Neural progenitor cell (in vitro differentiated cells): ENCODE measurements at regions not wholly inside any gene's neighbourhood (a gene's known extent, or its start where the extent isn't known, plus 50 kb on each side); places are given as distances from the start of the nearest gene placed in this dataset.

Experiments used
- DNase-seq: peaks from one replicate; pipeline ENCODE4 v3.0.0-alpha.2; 2016; ENCODE audit warnings: low spot score
- H2AFZ ChIP-seq: fragments of 200-600 bp; sonication (generic); replicated peaks from 2 replicates; pipeline ENCODE4 v1.6.1; 2016; ENCODE audit warnings: antibody characterized with exemption
- H3F3A ChIP-seq: fragments of 200-600 bp; sonication (generic); 2 replicates; pipeline ENCODE4 v1.6.1; 2016; ENCODE audit warnings: antibody characterized with exemption, low read depth
- H3K27ac ChIP-seq: fragments of 200-600 bp; sonication (generic); 2 replicates; pipeline ENCODE4 v1.5.1; 2016; ENCODE audit warnings: mild to moderate bottlenecking
- H3K27me3 ChIP-seq: fragments of 200-600 bp; sonication (generic); 2 replicates; pipeline ENCODE4 v1.6.1; 2016; ENCODE audit warnings: mild to moderate bottlenecking, moderate library complexity
- H3K36me3 ChIP-seq: fragments of 200-600 bp; sonication (generic); 2 replicates; pipeline ENCODE4 v1.5.1; 2016
- H3K4me1 ChIP-seq: fragments of 200-600 bp; sonication (generic); 2 replicates; pipeline ENCODE4 v1.6.1; 2016; ENCODE audit warnings: mixed run types
- H3K4me2 ChIP-seq: fragments of 200-600 bp; sonication (generic); 2 replicates; pipeline ENCODE4 v1.6.1; 2016
- H3K4me3 ChIP-seq: fragments of 200-600 bp; sonication (generic); 2 replicates; pipeline ENCODE4 v1.5.1; 2016
- H3K79me2 ChIP-seq: fragments of 200-600 bp; sonication (generic); 2 replicates; pipeline ENCODE4 v1.6.1; 2016; ENCODE audit warnings: low read depth
- H3K9ac ChIP-seq: fragments of 200-600 bp; sonication (generic); 2 replicates; pipeline ENCODE4 v1.6.1; 2016
- H3K9me3 ChIP-seq: fragments of 200-600 bp; sonication (generic); 2 replicates; pipeline ENCODE4 v1.5.1; 2016; ENCODE audit warnings: low read depth
- H4K20me1 ChIP-seq: fragments of 200-600 bp; sonication (generic); 2 replicates; pipeline ENCODE4 v1.6.1; 2016; ENCODE audit warnings: low read depth
- H3K27ac Mint-ChIP-seq: 3 replicates; pipeline ENCODE4 v1.8.0; 2021; ENCODE audit warnings: mixed read lengths
- H3K27me3 Mint-ChIP-seq: 2 replicates; pipeline ENCODE4 v1.8.0; 2022; ENCODE audit warnings: low read depth, mild to moderate bottlenecking, inconsistent platforms, moderate library complexity, mixed read lengths; ENCODE audit not compliant: insufficient read depth
- H3K36me3 Mint-ChIP-seq: 3 replicates; pipeline ENCODE4 v1.8.0; 2021; ENCODE audit warnings: mixed read lengths
- H3K4me1 Mint-ChIP-seq: 3 replicates; pipeline ENCODE4 v1.8.0; 2021; ENCODE audit warnings: mixed read lengths
- H3K4me3 Mint-ChIP-seq: 3 replicates; pipeline ENCODE4 v1.8.0; 2021; ENCODE audit warnings: mild to moderate bottlenecking, moderate library complexity, mixed read lengths
- H3K9me3 Mint-ChIP-seq: 3 replicates; pipeline ENCODE4 v1.8.0; 2020; ENCODE audit warnings: mixed read lengths
- CTCF ChIP-seq: fragments of 200-600 bp; sonication (generic); IDR thresholded peaks from 2 replicates; pipeline ENCODE4 v1.5.1; 2017; ENCODE audit warnings: antibody characterized with exemption, mild to moderate bottlenecking
- EZH2 ChIP-seq: fragments of 200-600 bp; sonication (generic); IDR thresholded peaks from 2 replicates; pipeline ENCODE4 v1.6.1; 2017; ENCODE audit warnings: antibody characterized with exemption, mild to moderate bottlenecking, moderate library complexity
- EZH2phosphoT487 ChIP-seq: fragments of 200-600 bp; sonication (generic); IDR thresholded peaks from 2 replicates; pipeline ENCODE4 v1.6.1; 2017; ENCODE audit warnings: antibody characterized with exemption

GRCh38 chr16:51674615-51675014 is 523.5 kb upstream of the SALL1 start:
- Histone ChIP-seq H3K27me3 (no peaks in the 10 kb centered on the region), H3K9me3 (no peaks in the 10 kb centered on the region), H2AFZ (no peak overlapping the region), H3K36me3 (no peaks in the 10 kb centered on the region), H3K27ac (no peak overlapping the region), H3K4me1 (peaks cover 24% of the 10 kb centered on the region), H3K9ac (no peak overlapping the region), H3K4me3 (no peak overlapping the region), H3F3A (peaks cover 24% of the 10 kb centered on the region), H3K79me2 (no peaks in the 10 kb centered on the region), H4K20me1 (no peaks in the 10 kb centered on the region), H3K4me2 (no peak overlapping the region)
- H3K27ac Mint-ChIP-seq: no peak overlapping the region
- H3K27me3 Mint-ChIP-seq: peaks cover 5% of the 10 kb centered on the region
- no peak for TF ChIP-seq EZH2
- TF ChIP-seq EZH2phosphoT487: no peak
- no peak for TF ChIP-seq CTCF
- no peak for DNase-seq
- H3K36me3 Mint-ChIP-seq: no peaks in the 10 kb centered on the region
- H3K4me3 Mint-ChIP-seq: no peak overlapping the region
- H3K4me1 Mint-ChIP-seq: no peaks in the 10 kb centered on the region
- H3K9me3 Mint-ChIP-seq: no peaks in the 10 kb centered on the region

GRCh38 chr16:51670527-51670926 is 519.5 kb upstream of the SALL1 start:
- no peak overlapping the region for H3K27ac Mint-ChIP-seq
- Histone ChIP-seq H3K4me3 (peak overlapping the region; percentile 17), H3K9me3 (no peaks in the 10 kb centered on the region), H2AFZ (no peak overlapping the region), H3K4me2 (peak overlapping the region; percentile 70), H3K27ac (peak overlapping the region; percentile 81), H3K9ac (no peak overlapping the region), H4K20me1 (no peaks in the 10 kb centered on the region), H3K27me3 (no peaks in the 10 kb centered on the region), H3K36me3 (no peaks in the 10 kb centered on the region), H3K79me2 (no peaks in the 10 kb centered on the region), H3F3A (peaks cover 38% of the 10 kb centered on the region), H3K4me1 (peaks cover 61% of the 10 kb centered on the region)
- TF ChIP-seq EZH2phosphoT487 (no peak), EZH2 (no peak), CTCF (no peak)
- no peaks in the 10 kb centered on the region for H3K36me3 Mint-ChIP-seq
- peak; percentile 72 for DNase-seq
- no peak overlapping the region for H3K4me3 Mint-ChIP-seq
- no peaks in the 10 kb centered on the region for H3K9me3 Mint-ChIP-seq
- peaks cover 5% of the 10 kb centered on the region for H3K27me3 Mint-ChIP-seq
- peaks cover 2% of the 10 kb centered on the region for H3K4me1 Mint-ChIP-seq

GRCh38 chr16:51666821-51667220 is 515.8 kb upstream of the SALL1 start:
- H2AFZ ChIP-seq: no peak overlapping the region
- H3K9me3 Mint-ChIP-seq: no peaks in the 10 kb centered on the region

More at GRCh38 chr16:51666821-51667220, 515.8 kb upstream of the SALL1 start:
- Histone ChIP-seq H3K27ac (no peak overlapping the region), H3K4me2 (no peak overlapping the region), H3K9me3 (no peaks in the 10 kb centered on the region), H3F3A (peaks cover 36% of the 10 kb centered on the region), H3K27me3 (no peaks in the 10 kb centered on the region), H3K36me3 (no peaks in the 10 kb centered on the region), H3K79me2 (no peaks in the 10 kb centered on the region), H3K4me1 (peaks cover 55% of the 10 kb centered on the region), H4K20me1 (no peaks in the 10 kb centered on the region), H3K4me3 (no peak overlapping the region), H3K9ac (no peak overlapping the region)
- TF ChIP-seq CTCF: no peak
- TF ChIP-seq EZH2phosphoT487: no peak
- TF ChIP-seq EZH2: no peak
- no peak for DNase-seq
- H3K4me1 Mint-ChIP-seq: peaks cover 2% of the 10 kb centered on the region
- H3K27me3 Mint-ChIP-seq: peaks cover 2% of the 10 kb centered on the region
- H3K4me3 Mint-ChIP-seq: no peak overlapping the region
- no peaks in the 10 kb centered on the region for H3K36me3 Mint-ChIP-seq
- H3K27ac Mint-ChIP-seq: no peak overlapping the region
